ENCODE measurements at regions not wholly inside any gene's neighbourhood (a gene's known extent, or its start where the extent isn't known, plus 50 kb on each side); places are given as distances from the start of the nearest gene placed in this dataset.

DNA sequence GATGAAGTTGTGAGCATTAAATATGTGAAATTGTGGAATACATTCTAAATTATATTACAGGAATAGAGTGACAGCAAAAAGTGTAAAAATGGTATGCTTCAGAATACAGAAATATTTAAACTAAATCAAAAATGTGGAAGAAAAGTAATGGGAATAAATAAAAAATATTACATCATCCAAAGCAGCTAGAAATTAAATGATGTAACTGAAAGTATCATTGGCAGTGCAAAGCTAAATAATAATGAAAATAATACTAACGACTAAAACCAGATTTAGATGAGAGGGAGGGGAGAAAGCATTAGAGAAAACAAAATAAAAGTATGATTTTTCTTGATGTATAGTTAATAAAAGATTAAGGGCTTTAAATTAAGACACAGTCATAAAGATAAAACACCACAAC is 1104.0 kb downstream of the EPHA7 start:
- no peaks in the 10 kb centered on the region for H3K27me3 ChIP-seq (ENCODE audit: control insufficient read depth, insufficient read depth, low read length)

DNA sequence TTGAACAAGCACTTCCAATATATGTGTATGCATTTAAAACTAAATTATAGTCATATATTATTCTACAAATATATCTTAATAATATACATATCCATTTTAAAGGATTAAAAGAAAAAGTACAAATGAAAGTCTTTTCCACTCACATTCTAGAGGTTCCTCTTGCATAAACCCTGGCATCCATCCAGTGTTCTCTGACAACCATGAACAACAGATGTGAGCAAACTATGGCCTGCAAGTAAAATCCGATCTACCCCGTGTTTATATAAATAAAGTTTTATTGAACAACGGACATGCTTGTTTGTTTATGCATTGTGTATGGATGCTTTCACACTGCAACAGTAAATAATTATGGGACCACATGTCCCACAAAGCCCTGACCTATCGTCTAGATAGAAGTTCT is 1122.3 kb downstream of the EPHA7 start:
- no peak for TF ChIP-seq EZH2 (IDR thresholded peaks at IDR 0.05; ENCODE audit: low read length, missing control alignments)
- TF ChIP-seq CTCF (conservative IDR thresholded peaks at IDR 0.05 in 1 of 2, IDR thresholded peaks at IDR 0.05 in 1 of 2; ENCODE audit: low read depth in 1 of 2, low read length in 2 of 2) = no peak
- peak in 1 of 2 donors; percentile 64 for DNase-seq (ENCODE audit: low read depth in 2 of 2)

More for the DNA sequence above, 1104.0 kb downstream of the EPHA7 start:
- Histone ChIP-seq H4K20me1 (ENCODE audit: control insufficient read depth, extremely low read depth, insufficient read depth, low read length) (no peaks in the 10 kb centered on the region), H3K9ac (ENCODE audit: insufficient read depth, low read length) (no peak overlapping the region), H3K79me2 (ENCODE audit: control insufficient read depth, insufficient read depth, low read length) (no peaks in the 10 kb centered on the region), H3K36me3 (ENCODE audit: control insufficient read depth, insufficient read depth, low read length) (no peaks in the 10 kb centered on the region), H3K4me2 (ENCODE audit: extremely low read depth, insufficient read depth, low read length) (no peak overlapping the region), H2AFZ (ENCODE audit: low read length) (no peak overlapping the region), H3K9me3 (ENCODE audit: control insufficient read depth, insufficient read depth, low read depth, low read length) (no peaks in the 10 kb centered on the region), H3K27ac (ENCODE audit: insufficient read depth, low read length) (no peak overlapping the region), H3K4me1 (ENCODE audit: control insufficient read depth, extremely low read depth, insufficient read depth, low read length) (no peaks in the 10 kb centered on the region), H3K4me3 (replicated peaks in 1 of 4; ENCODE audit: control extremely low read depth in 1 of 4, insufficient read depth in 1 of 4, low read depth in 3 of 4, low read length in 4 of 4) (no peak overlapping the region)
- no peak for DNase-seq (ENCODE audit: low read depth in 2 of 2)
- TF ChIP-seq EZH2 (IDR thresholded peaks at IDR 0.05; ENCODE audit: low read length, missing control alignments) = no peak
- TF ChIP-seq CTCF (conservative IDR thresholded peaks at IDR 0.05 in 1 of 2, IDR thresholded peaks at IDR 0.05 in 1 of 2; ENCODE audit: low read depth in 1 of 2, low read length in 2 of 2) = no peak

GRCh38 chr6:92292067-92292466 is 1127.3 kb downstream of the EPHA7 start:
- H3K4me1 ChIP-seq (ENCODE audit: control insufficient read depth, extremely low read depth, insufficient read depth, low read length) = no peaks in the 10 kb centered on the region
- no peaks in the 10 kb centered on the region for H3K36me3 ChIP-seq (ENCODE audit: control insufficient read depth, insufficient read depth, low read length)
- H4K20me1 ChIP-seq (ENCODE audit: control insufficient read depth, extremely low read depth, insufficient read depth, low read length) = no peaks in the 10 kb centered on the region
- H3K9me3 ChIP-seq (ENCODE audit: control insufficient read depth, insufficient read depth, low read depth, low read length) = no peaks in the 10 kb centered on the region
- no peak overlapping the region for H3K9ac ChIP-seq (ENCODE audit: insufficient read depth, low read length)
- no peak overlapping the region for H2AFZ ChIP-seq (ENCODE audit: low read length)
- TF ChIP-seq CTCF (conservative IDR thresholded peaks at IDR 0.05 in 1 of 2, IDR thresholded peaks at IDR 0.05 in 1 of 2; ENCODE audit: low read depth in 1 of 2, low read length in 2 of 2) (no peak), EZH2 (IDR thresholded peaks at IDR 0.05; ENCODE audit: low read length, missing control alignments) (no peak)
- no peak overlapping the region for H3K4me2 ChIP-seq (ENCODE audit: extremely low read depth, insufficient read depth, low read length)
- H3K27ac ChIP-seq (ENCODE audit: insufficient read depth, low read length) = no peak overlapping the region
- H3K4me3 ChIP-seq (replicated peaks in 1 of 4; ENCODE audit: control extremely low read depth in 1 of 4, insufficient read depth in 1 of 4, low read depth in 3 of 4, low read length in 4 of 4) = no peak overlapping the region
- DNase-seq (ENCODE audit: low read depth in 2 of 2) = no peak
- no peaks in the 10 kb centered on the region for H3K27me3 ChIP-seq (ENCODE audit: control insufficient read depth, insufficient read depth, low read length)
- H3K79me2 ChIP-seq (ENCODE audit: control insufficient read depth, insufficient read depth, low read length) = no peaks in the 10 kb centered on the region

More for the DNA sequence above, 1122.3 kb downstream of the EPHA7 start:
- Histone ChIP-seq H3K4me2 (ENCODE audit: extremely low read depth, insufficient read depth, low read length) (no peak overlapping the region), H3K9ac (ENCODE audit: insufficient read depth, low read length) (no peak overlapping the region), H3K27me3 (ENCODE audit: control insufficient read depth, insufficient read depth, low read length) (no peaks in the 10 kb centered on the region), H3K4me1 (ENCODE audit: control insufficient read depth, extremely low read depth, insufficient read depth, low read length) (no peaks in the 10 kb centered on the region), H2AFZ (ENCODE audit: low read length) (no peak overlapping the region), H3K27ac (ENCODE audit: insufficient read depth, low read length) (no peak overlapping the region), H4K20me1 (ENCODE audit: control insufficient read depth, extremely low read depth, insufficient read depth, low read length) (no peaks in the 10 kb centered on the region), H3K79me2 (ENCODE audit: control insufficient read depth, insufficient read depth, low read length) (no peaks in the 10 kb centered on the region), H3K4me3 (replicated peaks in 1 of 4; ENCODE audit: control extremely low read depth in 1 of 4, insufficient read depth in 1 of 4, low read depth in 3 of 4, low read length in 4 of 4) (no peak overlapping the region), H3K9me3 (ENCODE audit: control insufficient read depth, insufficient read depth, low read depth, low read length) (no peaks in the 10 kb centered on the region), H3K36me3 (ENCODE audit: control insufficient read depth, insufficient read depth, low read length) (no peaks in the 10 kb centered on the region)

Data from fibroblast of lung (primary cell).